ENCODE measurements at regions not wholly inside any gene's neighbourhood (a gene's known extent, or its start where the extent isn't known, plus 50 kb on each side); places are given as distances from the start of the nearest gene placed in this dataset.

DNA sequence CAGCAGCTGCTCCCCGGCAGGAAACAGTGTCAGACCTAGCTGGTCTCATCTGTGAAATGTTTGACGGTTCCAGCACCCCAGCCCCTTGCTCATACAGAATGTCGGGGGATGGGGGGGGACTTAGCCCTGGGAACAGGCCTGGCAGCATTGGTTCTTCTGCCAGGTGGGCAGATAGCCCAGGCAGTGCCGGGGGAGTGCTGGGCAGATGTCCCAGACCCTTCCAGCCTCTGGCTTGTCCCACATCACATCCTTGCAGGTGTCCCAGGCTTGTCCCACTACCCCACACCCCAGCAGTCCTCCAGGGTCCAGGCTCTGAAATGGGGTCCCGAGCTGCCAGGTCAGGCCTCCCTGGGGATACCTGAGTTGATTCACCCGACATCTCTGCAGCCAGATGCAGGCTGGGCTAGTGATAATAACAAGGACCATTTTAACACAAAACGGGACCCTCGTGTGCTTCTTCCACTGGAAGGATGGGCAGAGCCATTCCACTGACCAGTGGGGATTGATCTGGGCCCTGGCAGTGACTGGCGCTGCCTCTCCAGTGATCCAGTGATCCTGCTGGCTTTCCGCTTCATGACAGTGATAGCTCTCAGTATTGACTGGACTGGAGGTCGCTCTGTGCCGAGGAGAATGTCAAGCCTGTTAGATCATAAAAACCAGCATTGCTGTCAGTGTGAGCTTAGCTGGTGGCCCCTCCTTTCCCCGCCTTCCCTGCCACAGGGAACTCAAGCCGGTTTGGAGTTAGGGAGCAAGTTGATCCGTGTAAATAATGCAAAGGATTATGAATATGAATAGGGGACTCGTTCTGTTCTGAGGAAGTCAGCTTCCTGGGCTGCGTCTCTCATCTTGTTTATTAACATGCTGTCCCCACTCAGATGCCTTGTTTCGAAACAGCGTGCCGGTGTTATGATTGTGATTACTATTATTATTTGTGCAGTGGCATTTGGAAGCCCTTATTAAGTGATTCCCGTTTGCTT, 180.6 kb downstream of the AACS start:
- TF ChIP-seq, protein P1, sequence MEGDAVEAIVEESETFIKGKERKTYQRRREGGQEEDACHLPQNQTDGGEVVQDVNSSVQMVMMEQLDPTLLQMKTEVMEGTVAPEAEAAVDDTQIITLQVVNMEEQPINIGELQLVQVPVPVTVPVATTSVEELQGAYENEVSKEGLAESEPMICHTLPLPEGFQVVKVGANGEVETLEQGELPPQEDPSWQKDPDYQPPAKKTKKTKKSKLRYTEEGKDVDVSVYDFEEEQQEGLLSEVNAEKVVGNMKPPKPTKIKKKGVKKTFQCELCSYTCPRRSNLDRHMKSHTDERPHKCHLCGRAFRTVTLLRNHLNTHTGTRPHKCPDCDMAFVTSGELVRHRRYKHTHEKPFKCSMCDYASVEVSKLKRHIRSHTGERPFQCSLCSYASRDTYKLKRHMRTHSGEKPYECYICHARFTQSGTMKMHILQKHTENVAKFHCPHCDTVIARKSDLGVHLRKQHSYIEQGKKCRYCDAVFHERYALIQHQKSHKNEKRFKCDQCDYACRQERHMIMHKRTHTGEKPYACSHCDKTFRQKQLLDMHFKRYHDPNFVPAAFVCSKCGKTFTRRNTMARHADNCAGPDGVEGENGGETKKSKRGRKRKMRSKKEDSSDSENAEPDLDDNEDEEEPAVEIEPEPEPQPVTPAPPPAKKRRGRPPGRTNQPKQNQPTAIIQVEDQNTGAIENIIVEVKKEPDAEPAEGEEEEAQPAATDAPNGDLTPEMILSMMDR (IDR thresholded peaks at IDR 0.05): no peak
- TF ChIP-seq POLR2A (IDR thresholded peaks at IDR 0.05): no peak
